ENCODE measurements at regions not wholly inside any gene's neighbourhood (a gene's known extent, or its start where the extent isn't known, plus 50 kb on each side); places are given as distances from the start of the nearest gene placed in this dataset.

DNA sequence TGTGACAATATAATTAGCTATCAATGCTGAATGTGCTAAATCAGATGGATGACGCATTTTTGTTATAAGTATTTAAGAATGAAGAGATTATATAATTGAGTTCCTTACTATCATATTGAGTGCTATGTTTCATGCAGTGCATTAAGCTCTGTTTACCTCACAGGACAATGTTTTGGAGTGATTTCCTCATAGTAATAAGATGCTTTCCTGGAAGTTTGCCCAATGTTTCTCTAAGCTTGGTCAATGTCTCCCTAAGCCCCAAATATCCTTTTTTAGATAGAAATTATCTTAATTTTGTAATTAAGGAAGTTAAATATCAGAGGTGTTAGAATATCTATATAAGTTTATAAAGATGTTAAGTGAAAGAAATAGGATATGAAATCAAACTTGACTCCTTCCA is 489.6 kb downstream of the MMUT start:
- no peak overlapping the region for H3K4me3 ChIP-seq
- ATAC-seq (ENCODE audit: low FRiP score in 2 of 2), result no peak
- TF ChIP-seq POLR2AphosphoS5 (IDR thresholded peaks at IDR 0.05), result no peak
- TF ChIP-seq, protein P1, sequence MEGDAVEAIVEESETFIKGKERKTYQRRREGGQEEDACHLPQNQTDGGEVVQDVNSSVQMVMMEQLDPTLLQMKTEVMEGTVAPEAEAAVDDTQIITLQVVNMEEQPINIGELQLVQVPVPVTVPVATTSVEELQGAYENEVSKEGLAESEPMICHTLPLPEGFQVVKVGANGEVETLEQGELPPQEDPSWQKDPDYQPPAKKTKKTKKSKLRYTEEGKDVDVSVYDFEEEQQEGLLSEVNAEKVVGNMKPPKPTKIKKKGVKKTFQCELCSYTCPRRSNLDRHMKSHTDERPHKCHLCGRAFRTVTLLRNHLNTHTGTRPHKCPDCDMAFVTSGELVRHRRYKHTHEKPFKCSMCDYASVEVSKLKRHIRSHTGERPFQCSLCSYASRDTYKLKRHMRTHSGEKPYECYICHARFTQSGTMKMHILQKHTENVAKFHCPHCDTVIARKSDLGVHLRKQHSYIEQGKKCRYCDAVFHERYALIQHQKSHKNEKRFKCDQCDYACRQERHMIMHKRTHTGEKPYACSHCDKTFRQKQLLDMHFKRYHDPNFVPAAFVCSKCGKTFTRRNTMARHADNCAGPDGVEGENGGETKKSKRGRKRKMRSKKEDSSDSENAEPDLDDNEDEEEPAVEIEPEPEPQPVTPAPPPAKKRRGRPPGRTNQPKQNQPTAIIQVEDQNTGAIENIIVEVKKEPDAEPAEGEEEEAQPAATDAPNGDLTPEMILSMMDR (IDR thresholded peaks at IDR 0.05), result no peak
- no peak for TF ChIP-seq EP300 (IDR thresholded peaks at IDR 0.05)
- no peak for TF ChIP-seq POLR2A (IDR thresholded peaks at IDR 0.05)
- DNase-seq, result no peak
- no peaks in the 10 kb centered on the region for H3K27me3 ChIP-seq
- H3K36me3 ChIP-seq, result no peaks in the 10 kb centered on the region
- no peak overlapping the region for H3K27ac ChIP-seq
- 62 to 79% methylated on average over 1 of the region's 1 CpG for WGBS, 2 donors
- H3K9me3 ChIP-seq, result no peaks in the 10 kb centered on the region
- H3K4me1 ChIP-seq, result no peaks in the 10 kb centered on the region

DNA sequence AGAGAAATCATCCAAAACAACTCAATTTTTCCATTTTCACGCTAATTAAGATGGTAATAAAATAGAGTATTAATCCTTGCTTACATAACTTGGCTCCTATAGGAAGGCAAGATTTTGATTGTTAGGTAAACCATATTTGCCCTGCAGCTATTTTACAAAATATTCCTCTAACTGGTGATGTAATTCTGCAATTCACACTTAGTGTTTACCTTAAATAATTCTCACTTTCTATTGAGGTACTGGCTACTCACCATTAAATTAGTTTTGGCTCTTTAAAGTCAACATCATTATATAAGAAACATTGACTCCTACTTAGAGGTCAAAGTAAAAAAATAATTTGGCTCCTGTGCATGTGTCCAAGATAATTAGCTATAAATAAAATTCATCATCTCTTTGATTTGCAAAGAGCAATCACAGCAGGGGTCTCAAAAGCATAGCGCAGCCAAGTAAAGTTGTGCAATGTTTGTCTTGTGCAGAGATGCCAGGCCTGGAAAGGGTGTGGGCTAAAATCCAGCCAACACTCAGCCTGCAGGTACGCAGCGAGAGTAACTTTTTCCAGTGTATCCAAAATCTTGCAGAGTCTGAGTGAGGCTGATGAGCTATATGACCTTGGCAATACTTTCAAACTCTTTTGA is 501.2 kb downstream of the MMUT start:
- ATAC-seq (ENCODE audit: low FRiP score in 2 of 2), result no peak
- 63 to 65% methylated on average over 4 of the region's 4 CpGs for WGBS, 2 donors
- no peak overlapping the region for H3K4me3 ChIP-seq

DNA sequence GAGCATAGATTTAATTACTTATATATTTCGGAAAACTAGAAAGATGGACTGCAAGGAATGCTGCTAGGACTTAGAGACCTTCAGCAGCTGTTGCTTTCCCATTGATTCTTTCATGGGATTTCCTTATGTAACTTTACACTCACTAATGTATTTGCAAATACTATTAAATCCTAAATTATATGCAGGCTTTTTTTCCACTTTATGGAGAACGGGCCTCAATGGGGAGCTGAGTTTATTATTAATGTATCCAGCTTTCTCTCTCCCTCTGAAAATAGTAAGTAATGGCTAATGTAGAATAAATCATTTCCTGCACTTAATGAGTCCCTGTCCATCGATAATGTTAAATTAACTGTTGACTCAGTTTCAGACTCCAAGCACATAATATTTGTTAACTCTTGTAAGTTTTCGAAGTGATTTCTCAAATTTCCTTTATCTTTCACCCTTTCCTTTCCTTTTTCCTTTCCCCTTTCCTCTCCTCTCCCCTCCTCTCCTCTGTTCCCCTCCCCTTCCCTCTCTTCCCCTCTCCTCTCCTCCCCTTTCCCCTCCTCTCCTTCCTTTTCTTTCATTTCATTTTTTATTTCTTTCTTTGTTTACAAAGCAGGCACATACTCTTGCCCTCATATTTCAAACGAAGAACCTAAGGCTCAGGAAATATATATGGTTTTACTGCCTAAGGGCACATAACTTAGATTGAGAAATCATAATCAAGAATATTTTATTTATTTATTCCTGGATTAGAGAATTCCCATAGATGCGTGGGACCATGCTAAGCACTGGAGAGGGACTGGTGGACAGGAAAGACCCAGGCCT is 503.6 kb downstream of the MMUT start:
- peaks cover 0 to 4% (median 0%) of the 10 kb centered on the region in 4 donors for H3K4me1 ChIP-seq
- ATAC-seq (ENCODE audit: low FRiP score in 2 of 2) (no peak), DNase-seq (no peak)
- WGBS, 2 donors, result 46 to 63% methylated on average over 6 of the region's 6 CpGs
- H3K4me3 ChIP-seq, result no peak overlapping the region
- H3K27me3 ChIP-seq, result no peaks in the 10 kb centered on the region
- no peaks in the 10 kb centered on the region for H3K36me3 ChIP-seq
- TF ChIP-seq EP300 (IDR thresholded peaks at IDR 0.05) (no peak), POLR2AphosphoS5 (IDR thresholded peaks at IDR 0.05) (no peak), POLR2A (IDR thresholded peaks at IDR 0.05) (no peak)
- TF ChIP-seq, protein P1 (IDR thresholded peaks at IDR 0.05), result no peak
- no peaks in the 10 kb centered on the region for H3K9me3 ChIP-seq
- H3K27ac ChIP-seq, result no peak overlapping the region

More for the DNA sequence above, 501.2 kb downstream of the MMUT start:
- TF ChIP-seq EP300 (IDR thresholded peaks at IDR 0.05), result no peak
- no peak for TF ChIP-seq POLR2A (IDR thresholded peaks at IDR 0.05)
- TF ChIP-seq, protein P1 (IDR thresholded peaks at IDR 0.05), result no peak
- no peak for TF ChIP-seq POLR2AphosphoS5 (IDR thresholded peaks at IDR 0.05)
- no peak for DNase-seq
- Histone ChIP-seq H3K4me1 (peaks cover 0 to 4% (median 0%) of the 10 kb centered on the region in 4 donors), H3K36me3 (no peaks in the 10 kb centered on the region), H3K9me3 (no peaks in the 10 kb centered on the region), H3K27me3 (no peaks in the 10 kb centered on the region), H3K27ac (no peak overlapping the region)

DNA sequence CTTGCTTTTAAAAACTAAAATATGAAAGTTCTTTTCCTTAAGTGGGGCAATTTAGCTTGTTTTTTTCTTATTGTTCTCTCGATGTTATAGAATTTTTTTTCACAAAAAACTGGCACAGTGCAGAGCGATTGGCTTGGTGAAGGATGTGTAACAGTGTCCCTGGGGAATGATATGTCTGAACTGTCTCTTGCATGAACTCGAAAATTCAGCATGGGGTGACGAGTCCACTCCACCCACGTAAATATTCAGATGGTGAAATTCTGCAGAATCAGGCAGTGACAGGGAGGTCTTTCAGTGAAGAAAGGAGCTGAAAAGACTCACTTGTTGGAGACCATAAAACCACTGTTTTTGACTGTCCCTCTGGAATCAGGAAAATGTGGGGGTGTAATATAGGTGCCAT is 505.3 kb downstream of the MMUT start:
- Histone ChIP-seq H3K36me3 (no peaks in the 10 kb centered on the region), H3K27ac (no peak overlapping the region), H3K9me3 (no peaks in the 10 kb centered on the region), H3K4me1 (peaks cover 0 to 4% (median 0%) of the 10 kb centered on the region in 4 donors), H3K27me3 (no peaks in the 10 kb centered on the region), H3K4me3 (no peak overlapping the region)
- DNase-seq (no peak), ATAC-seq (ENCODE audit: low FRiP score in 2 of 2) (no peak)
- 70 to 80% methylated on average over 5 of the region's 5 CpGs for WGBS, 2 donors
- TF ChIP-seq POLR2A (IDR thresholded peaks at IDR 0.05), result no peak
- TF ChIP-seq, protein P1 (IDR thresholded peaks at IDR 0.05), result no peak
- no peak for TF ChIP-seq EP300 (IDR thresholded peaks at IDR 0.05)
- no peak for TF ChIP-seq POLR2AphosphoS5 (IDR thresholded peaks at IDR 0.05)
